AG04450 (cell line): ENCODE measurements at regions not wholly inside any gene's neighbourhood (a gene's known extent, or its start where the extent isn't known, plus 50 kb on each side); places are given as distances from the start of the nearest gene placed in this dataset.

Experiments
- CTCF ChIA-PET: fragments of 300-600, 350-600 bp; formaldehyde crosslinking; extraction: SDS; loops from one replicate; lab custom pipeline; 2022; ENCODE audit warnings: antibody characterized with exemption, inconsistent platforms; lab: Charles Lee
- POLR2A ChIA-PET: fragments of 350-600 bp; formaldehyde crosslinking; extraction: SDS; loops from one replicate; lab custom pipeline; 2021; ENCODE audit warnings: antibody characterized with exemption, inconsistent platforms; lab: Yijun Ruan, JAX
- DNase-seq: peaks from one replicate; pipeline ENCODE4 v3.0.0-alpha.2; 2011; ENCODE audit warnings: low read depth, low spot score
- H3K27ac ChIP-seq: one replicate; pipeline ENCODE4 v1.5.1; 2012; ENCODE audit warnings: low read depth, low read length, control low read depth
- H3K27me3 ChIP-seq: one replicate; pipeline ENCODE4 v1.6.0; 2012; ENCODE audit warnings: low read length; ENCODE audit not compliant: control insufficient read depth, insufficient read depth
- H3K4me3 ChIP-seq: 2 replicates; pipeline ENCODE4 v1.5.1; 2011; ENCODE audit warnings: mild to moderate bottlenecking, low read depth, low read length, control low read depth
- H3K9me3 ChIP-seq: 2 replicates; pipeline ENCODE4 v1.5.1; 2012; ENCODE audit warnings: low read length; ENCODE audit not compliant: control insufficient read depth, insufficient read depth
- TF ChIP-seq, protein P1 (sequence below): IDR thresholded peaks from 2 replicates; pipeline ENCODE4 v1.5.1; 2011; ENCODE audit warnings: low read depth, low read length, control low read depth, inconsistent platforms

DNA sequence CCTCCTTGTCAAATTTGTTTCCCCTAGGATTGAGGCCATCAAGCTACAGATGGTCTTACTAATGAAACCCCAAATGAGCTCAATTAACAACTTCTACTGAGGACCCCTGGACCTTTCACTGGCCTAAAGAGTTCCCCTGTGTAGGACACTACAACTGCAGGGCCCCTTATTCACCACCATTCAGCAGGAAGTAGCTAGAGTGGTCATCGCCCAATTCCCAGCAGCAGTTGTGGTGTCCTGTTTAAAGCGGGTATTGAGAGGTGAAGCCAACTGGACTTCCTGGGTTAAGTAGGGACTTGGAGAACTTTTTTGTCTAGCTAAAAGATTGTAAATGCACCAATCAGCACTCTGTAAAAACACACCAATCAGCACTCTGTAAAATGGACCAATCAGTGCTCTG lies 1466.9 kb downstream of the KCNT2 start:
- no peak for DNase-seq
- TF ChIP-seq, protein P1, sequence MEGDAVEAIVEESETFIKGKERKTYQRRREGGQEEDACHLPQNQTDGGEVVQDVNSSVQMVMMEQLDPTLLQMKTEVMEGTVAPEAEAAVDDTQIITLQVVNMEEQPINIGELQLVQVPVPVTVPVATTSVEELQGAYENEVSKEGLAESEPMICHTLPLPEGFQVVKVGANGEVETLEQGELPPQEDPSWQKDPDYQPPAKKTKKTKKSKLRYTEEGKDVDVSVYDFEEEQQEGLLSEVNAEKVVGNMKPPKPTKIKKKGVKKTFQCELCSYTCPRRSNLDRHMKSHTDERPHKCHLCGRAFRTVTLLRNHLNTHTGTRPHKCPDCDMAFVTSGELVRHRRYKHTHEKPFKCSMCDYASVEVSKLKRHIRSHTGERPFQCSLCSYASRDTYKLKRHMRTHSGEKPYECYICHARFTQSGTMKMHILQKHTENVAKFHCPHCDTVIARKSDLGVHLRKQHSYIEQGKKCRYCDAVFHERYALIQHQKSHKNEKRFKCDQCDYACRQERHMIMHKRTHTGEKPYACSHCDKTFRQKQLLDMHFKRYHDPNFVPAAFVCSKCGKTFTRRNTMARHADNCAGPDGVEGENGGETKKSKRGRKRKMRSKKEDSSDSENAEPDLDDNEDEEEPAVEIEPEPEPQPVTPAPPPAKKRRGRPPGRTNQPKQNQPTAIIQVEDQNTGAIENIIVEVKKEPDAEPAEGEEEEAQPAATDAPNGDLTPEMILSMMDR, result no peak
- POLR2A ChIA-PET, result no interaction called here
- H3K27ac ChIP-seq, result no peak overlapping the region
- H3K27me3 ChIP-seq, result no peaks in the 10 kb centered on the region
- CTCF ChIA-PET, result no interaction called here
- H3K9me3 ChIP-seq, result 0 out of 2 replicates have a peak, but pooled peaks cover 3% of the 10 kb centered on the region
- no peak overlapping the region for H3K4me3 ChIP-seq

DNA sequence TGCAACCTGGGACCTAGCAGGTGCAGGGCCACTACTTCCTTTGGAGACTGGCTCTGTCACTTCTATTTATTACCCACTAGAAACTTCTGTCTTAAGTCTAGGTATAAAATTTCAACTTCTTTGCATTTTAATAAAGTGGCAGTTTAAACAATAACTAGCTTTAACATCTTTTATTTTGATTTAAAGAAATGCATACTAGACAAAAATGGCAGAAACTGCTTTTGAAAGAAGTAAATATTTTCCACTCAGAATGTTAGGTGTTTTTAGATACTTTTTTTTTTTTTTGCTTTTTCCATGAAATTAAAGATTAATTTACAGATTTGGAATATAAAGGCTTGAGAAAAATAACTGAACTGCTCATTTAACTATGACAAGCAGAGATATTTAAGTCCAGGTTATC lies 1477.6 kb downstream of the KCNT2 start:
- TF ChIP-seq, protein P1, result no peak
- no peaks in the 10 kb centered on the region for H3K27me3 ChIP-seq
- ChIA-PET CTCF (no interaction called here), POLR2A (no interaction called here)
- no peak overlapping the region for H3K4me3 ChIP-seq
- no peaks in the 10 kb centered on the region for H3K9me3 ChIP-seq
- no peak overlapping the region for H3K27ac ChIP-seq
- DNase-seq, result no peak

GRCh38 chr1:195122497-195122896 lies 1485.7 kb downstream of the KCNT2 start:
- ChIA-PET CTCF (no interaction called here), POLR2A (no interaction called here)
- TF ChIP-seq, protein P1, result no peak
- no peak for DNase-seq
- Histone ChIP-seq H3K27me3 (no peaks in the 10 kb centered on the region), H3K4me3 (no peak overlapping the region), H3K9me3 (no peaks in the 10 kb centered on the region), H3K27ac (no peak overlapping the region)

DNA sequence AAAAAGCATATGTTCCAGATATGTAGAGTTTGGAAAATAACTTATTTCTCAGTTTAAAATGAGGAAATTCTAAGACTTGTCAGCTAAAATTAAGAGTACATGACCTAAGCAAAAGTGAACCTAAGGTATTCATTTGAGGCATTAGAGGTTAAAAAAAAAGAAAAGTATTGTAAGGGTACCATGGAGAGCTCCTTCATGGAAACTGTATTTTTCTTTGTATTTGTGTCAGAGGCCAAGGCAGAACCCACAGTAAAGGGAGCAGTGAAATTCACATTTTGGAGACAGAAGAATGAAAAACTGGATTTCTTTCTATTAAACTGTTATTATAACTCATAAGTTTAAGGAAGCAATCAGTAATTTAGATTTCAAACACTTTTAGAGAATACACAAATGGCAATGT lies 1494.8 kb downstream of the KCNT2 start:
- no peak overlapping the region for H3K4me3 ChIP-seq
- ChIA-PET POLR2A (no interaction called here), CTCF (no interaction called here)
- no peaks in the 10 kb centered on the region for H3K9me3 ChIP-seq
- DNase-seq, result no peak
- TF ChIP-seq, protein P1, result no peak
- H3K27ac ChIP-seq, result no peak overlapping the region
- no peaks in the 10 kb centered on the region for H3K27me3 ChIP-seq

- Histone ChIP-seq H3K4me3 (no peak overlapping the region), H3K9me3 (no peaks in the 10 kb centered on the region), H3K27ac (no peak overlapping the region), H3K27me3 (no peaks in the 10 kb centered on the region)
- ChIA-PET CTCF (no interaction called here), POLR2A (no interaction called here)
- TF ChIP-seq, protein P1, result no peak
- no peak for DNase-seq
These were observed 1502.5 kb downstream of the KCNT2 start for GRCh38 chr1:195105773-195106172.
